AG09309 (cell line): ENCODE measurements at regions not wholly inside any gene's neighbourhood (a gene's known extent, or its start where the extent isn't known, plus 50 kb on each side); places are given as distances from the start of the nearest gene placed in this dataset.

Source experiments
- DNase-seq: peaks from one replicate; pipeline ENCODE4 v3.0.0-alpha.2; 2010; ENCODE audit warnings: low read depth
- H3K4me3 ChIP-seq: 2 replicates; pipeline ENCODE4 v1.5.1; 2011; ENCODE audit warnings: mild to moderate bottlenecking, low read depth, low read length, moderate library complexity; ENCODE audit not compliant: control insufficient read depth
- TF ChIP-seq, protein P1 (sequence below): IDR thresholded peaks from 2 replicates; pipeline ENCODE4 v1.5.1; 2011; ENCODE audit warnings: mild to moderate bottlenecking, low read depth, low read length, inconsistent platforms; ENCODE audit not compliant: insufficient read depth, control insufficient read depth; ENCODE audit errors: missing control alignments

DNA sequence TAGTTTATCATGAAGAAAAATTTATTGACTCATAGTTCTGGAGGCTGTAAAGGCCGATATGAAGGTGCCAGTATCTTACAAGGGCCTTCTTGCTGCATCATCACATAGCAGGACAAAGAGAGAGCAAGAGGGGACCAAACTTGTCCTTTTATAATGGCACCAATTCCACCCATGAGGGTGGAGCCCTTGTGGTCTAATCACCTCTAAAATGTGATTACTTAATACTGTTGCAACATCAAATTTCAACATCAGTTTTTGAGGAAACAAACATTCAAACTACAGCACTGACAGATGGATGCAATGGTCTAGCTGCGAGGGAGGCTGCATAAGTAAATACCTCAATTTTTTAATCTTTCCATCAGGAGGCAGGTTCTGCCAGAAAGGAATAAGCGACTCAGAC, 76.7 kb upstream of the LAMA2 start:
- TF ChIP-seq, protein P1, sequence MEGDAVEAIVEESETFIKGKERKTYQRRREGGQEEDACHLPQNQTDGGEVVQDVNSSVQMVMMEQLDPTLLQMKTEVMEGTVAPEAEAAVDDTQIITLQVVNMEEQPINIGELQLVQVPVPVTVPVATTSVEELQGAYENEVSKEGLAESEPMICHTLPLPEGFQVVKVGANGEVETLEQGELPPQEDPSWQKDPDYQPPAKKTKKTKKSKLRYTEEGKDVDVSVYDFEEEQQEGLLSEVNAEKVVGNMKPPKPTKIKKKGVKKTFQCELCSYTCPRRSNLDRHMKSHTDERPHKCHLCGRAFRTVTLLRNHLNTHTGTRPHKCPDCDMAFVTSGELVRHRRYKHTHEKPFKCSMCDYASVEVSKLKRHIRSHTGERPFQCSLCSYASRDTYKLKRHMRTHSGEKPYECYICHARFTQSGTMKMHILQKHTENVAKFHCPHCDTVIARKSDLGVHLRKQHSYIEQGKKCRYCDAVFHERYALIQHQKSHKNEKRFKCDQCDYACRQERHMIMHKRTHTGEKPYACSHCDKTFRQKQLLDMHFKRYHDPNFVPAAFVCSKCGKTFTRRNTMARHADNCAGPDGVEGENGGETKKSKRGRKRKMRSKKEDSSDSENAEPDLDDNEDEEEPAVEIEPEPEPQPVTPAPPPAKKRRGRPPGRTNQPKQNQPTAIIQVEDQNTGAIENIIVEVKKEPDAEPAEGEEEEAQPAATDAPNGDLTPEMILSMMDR = no peak
- no peak overlapping the region for H3K4me3 ChIP-seq
- no peak for DNase-seq

DNA sequence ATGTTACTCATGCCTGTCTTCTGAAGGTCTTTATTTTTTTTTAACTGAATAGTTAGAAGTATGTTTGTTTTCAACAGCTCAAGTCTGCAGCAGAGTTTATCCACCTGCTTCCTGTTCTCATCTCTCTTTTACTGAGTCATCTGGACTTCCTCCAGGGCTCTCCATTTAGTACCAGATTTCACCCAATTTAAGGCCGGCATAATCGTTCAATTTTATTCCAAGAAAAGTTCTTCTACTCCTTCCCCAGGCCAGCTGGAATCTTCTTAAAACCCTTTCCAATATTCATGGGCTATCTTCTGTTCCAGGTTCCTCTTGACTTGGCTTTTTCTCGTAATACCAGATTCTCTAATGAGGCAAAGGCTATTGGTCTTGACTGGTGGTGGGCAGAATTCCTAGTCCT, 79.0 kb upstream of the LAMA2 start:
- TF ChIP-seq, protein P1 = no peak
- no peak overlapping the region for H3K4me3 ChIP-seq
- DNase-seq = no peak

DNA sequence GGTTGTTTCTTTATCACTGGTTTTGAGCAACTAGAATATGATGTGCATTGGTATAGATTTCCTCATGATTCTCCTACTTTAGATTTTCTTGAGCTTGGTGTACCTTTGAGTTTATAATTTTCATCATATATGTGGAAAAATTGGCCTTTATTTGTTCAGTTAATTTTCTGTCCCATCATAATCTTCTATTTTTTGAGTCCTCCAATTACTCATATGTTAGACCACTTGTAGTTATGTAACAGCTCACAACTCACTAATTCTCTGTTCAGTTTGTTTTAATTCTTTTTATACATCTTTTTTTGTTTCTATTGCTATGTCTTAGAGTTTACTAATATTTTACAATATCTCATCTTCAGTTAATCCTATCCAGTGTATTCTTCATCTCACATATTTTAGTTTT, 81.3 kb upstream of the LAMA2 start:
- TF ChIP-seq, protein P1 = no peak
- no peak for DNase-seq
- H3K4me3 ChIP-seq = no peak overlapping the region

DNA sequence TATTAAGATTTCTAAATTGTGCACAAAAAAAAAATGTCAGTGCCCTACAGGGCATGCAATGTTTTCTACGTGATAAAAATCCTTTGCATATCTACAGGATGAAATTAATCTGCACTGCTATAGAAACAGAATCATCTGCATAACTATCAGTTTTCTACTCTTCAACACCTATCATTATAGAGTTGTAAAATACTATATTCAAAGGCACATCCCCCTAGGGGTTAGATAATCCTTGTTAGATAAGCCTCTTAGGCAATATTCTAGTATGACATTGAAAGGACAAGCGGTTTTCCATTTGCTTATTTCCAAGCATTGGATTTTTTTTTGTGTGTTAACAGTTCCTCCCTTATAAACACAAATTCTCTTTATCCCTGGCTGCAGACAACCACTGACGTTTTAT, 98.7 kb upstream of the LAMA2 start:
- DNase-seq = no peak
- TF ChIP-seq, protein P1 = no peak
- no peak overlapping the region for H3K4me3 ChIP-seq

DNA sequence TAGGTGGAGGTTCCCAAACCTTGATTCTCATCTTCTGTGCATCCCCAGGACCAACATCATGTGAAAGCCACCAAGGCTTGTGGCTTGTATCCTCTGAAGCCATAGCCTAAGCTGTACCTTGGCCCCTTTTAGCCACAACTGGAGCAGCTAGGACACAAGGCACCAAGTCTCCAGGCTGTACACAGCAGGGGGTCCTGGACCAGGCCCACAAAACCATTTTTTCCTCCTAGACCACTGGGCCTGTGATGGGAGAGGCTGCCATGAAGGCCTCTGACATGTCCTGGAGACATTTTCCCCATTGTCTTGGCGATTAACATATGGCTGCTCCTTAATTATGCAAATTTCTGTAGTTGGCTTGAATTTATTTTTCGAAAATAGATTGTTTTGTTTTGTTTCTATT, 114.8 kb upstream of the LAMA2 start:
- no peak overlapping the region for H3K4me3 ChIP-seq
- TF ChIP-seq, protein P1 = no peak
- no peak for DNase-seq

DNA sequence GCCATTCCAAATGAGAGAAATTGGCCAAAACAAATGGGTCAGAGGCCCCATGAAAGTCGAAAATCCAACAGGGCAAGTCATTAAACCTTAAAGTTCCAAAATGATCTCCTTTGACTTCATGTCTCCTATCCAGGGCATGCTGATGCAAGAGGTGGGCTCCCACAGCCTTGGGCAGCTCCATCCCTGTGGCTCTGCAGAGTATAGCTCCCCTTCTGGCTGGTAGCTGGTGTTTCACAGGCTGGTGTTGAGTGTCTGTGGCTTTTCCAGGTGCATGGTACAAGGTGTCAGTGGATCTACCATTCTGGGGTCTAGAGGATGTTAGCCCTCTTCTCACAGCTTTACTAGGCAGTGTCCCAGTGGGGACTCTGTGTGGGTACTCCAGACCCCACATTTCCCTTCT, 115.2 kb upstream of the LAMA2 start:
- TF ChIP-seq, protein P1 = no peak
- no peak for DNase-seq
- H3K4me3 ChIP-seq = no peak overlapping the region

DNA sequence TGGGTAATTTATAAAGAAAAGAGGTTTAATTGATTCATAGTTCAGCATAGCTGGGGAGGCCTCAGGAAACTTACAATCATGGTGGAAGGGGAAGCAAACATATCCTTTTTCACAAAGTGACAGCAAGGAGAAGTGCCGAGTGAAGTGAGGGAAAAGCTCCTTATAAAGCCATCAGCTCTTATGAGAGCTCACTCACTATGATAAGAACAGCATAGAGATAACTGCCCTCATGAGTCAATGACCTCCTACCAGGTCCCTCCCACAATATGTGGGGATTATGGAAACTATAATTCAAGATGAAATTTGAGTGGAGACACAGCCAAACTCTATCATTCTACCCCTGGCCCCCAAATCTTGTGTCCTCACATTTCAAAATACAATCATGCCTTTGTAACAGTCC, 115.8 kb upstream of the LAMA2 start:
- no peak for DNase-seq
- H3K4me3 ChIP-seq = no peak overlapping the region
- TF ChIP-seq, protein P1 = no peak
